DOHH2 (cell line): ENCODE measurements at regions not wholly inside any gene's neighbourhood (a gene's known extent, or its start where the extent isn't known, plus 50 kb on each side); places are given as distances from the start of the nearest gene placed in this dataset.

Experiments
- H3F3A ChIP-seq: fragments of 200-600 bp; sonication (generic), shearing (Covaris generic); 2 replicates; pipeline ENCODE4 v1.6.0; 2016; ENCODE audit warnings: antibody characterized with exemption, mild to moderate bottlenecking; ENCODE audit not compliant: control insufficient read depth, insufficient read depth
- H3K27ac ChIP-seq: fragments of 200-600 bp; sonication (generic); 2 replicates; pipeline ENCODE4 v1.5.1; 2014; ENCODE audit warnings: low read depth, mild to moderate bottlenecking, low read length, moderate library complexity
- H3K27me3 ChIP-seq: fragments of 200-600 bp; sonication (generic); 2 replicates; pipeline ENCODE4 v1.6.1; 2014; ENCODE audit warnings: mild to moderate bottlenecking, low read length, mixed read lengths; ENCODE audit not compliant: control insufficient read depth
- H3K36me3 ChIP-seq: fragments of 200-600 bp; sonication (generic); 2 replicates; pipeline ENCODE4 v1.6.1; 2014; ENCODE audit warnings: mild to moderate bottlenecking, low read length, moderate library complexity, mixed read lengths; ENCODE audit not compliant: control insufficient read depth
- H3K4me1 ChIP-seq: fragments of 200-600 bp; sonication (generic); 2 replicates; pipeline ENCODE4 v1.6.1; 2014; ENCODE audit warnings: mild to moderate bottlenecking, low read length, mixed read lengths; ENCODE audit not compliant: control insufficient read depth
- H3K4me2 ChIP-seq: fragments of 200-600 bp; sonication (generic); 2 replicates; pipeline ENCODE4 v1.6.0; 2014; ENCODE audit warnings: mild to moderate bottlenecking, low read length, moderate library complexity
- H3K4me3 ChIP-seq: fragments of 200-600 bp; sonication (generic); 2 replicates; pipeline ENCODE4 v1.5.1; 2014; ENCODE audit warnings: mild to moderate bottlenecking, low read length, mixed read lengths
- H3K79me2 ChIP-seq: fragments of 200-600 bp; sonication (generic); 2 replicates; pipeline ENCODE4 v1.6.1; 2014; ENCODE audit warnings: mild to moderate bottlenecking, low read length, mixed read lengths; ENCODE audit not compliant: control insufficient read depth
- H3K9me2 ChIP-seq: fragments of 200-600 bp; sonication (generic); replicated peaks from 2 replicates; pipeline ENCODE4 v1.6.1; 2014; ENCODE audit warnings: mild to moderate bottlenecking, low read length, mixed read lengths; ENCODE audit not compliant: control insufficient read depth
- H3K9me3 ChIP-seq: fragments of 200-600 bp; sonication (generic); 2 replicates; pipeline ENCODE4 v1.6.1; 2014; ENCODE audit warnings: antibody characterized with exemption, low read length, mixed read lengths; ENCODE audit not compliant: control insufficient read depth, insufficient read depth
- H4K20me1 ChIP-seq: fragments of 200-600 bp; sonication (generic); 2 replicates; pipeline ENCODE4 v1.6.0; 2014; ENCODE audit warnings: low read depth, mild to moderate bottlenecking, antibody characterized with exemption, low read length, moderate library complexity; ENCODE audit not compliant: control insufficient read depth, insufficient read depth
- EZH2phosphoT487 ChIP-seq: fragments of 200-600 bp; sonication (generic); IDR thresholded peaks from 2 replicates; pipeline ENCODE4 v1.6.1; 2017; ENCODE audit warnings: borderline replicate concordance, mild to moderate bottlenecking, antibody characterized with exemption, low read length, moderate library complexity, mixed read lengths
- TF ChIP-seq, protein P1 (sequence below): fragments of 200-600 bp; sonication (generic); IDR thresholded peaks from one replicate; pipeline ENCODE4 v1.5.1; 2014; ENCODE audit warnings: antibody characterized with exemption, mild to moderate bottlenecking, low read depth, low read length; ENCODE audit not compliant: poor library complexity, severe bottlenecking

DNA sequence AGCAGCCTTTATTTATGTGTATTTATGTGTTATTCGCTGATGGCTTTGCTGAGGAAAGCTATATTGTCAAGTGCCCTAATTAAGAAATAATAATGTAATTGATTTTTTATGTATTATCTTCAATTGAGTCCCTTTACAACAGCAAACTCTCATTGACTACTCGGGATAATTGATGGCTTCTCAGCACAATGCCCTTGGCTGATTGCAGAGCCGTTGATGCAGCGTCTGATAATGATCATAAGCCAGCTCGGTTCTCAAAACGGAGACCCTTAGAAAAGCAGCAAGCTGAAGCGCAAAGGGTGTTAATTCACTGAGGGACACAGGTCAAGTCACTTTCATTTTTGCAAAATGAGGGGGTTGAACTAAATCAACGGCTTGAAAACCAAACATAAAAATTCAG lies 357.1 kb upstream of the KCNH8 start:
- Histone ChIP-seq H3K27ac (no peak overlapping the region), H3K4me1 (no peaks in the 10 kb centered on the region), H3K4me2 (no peak overlapping the region), H3K79me2 (no peaks in the 10 kb centered on the region), H3F3A (peaks cover 5% of the 10 kb centered on the region; the same call in 1 of the 2 replicates), H3K27me3 (0 out of 2 replicates have a peak, but pooled peaks cover 3% of the 10 kb centered on the region), H3K9me2 (no peaks in the 10 kb centered on the region), H3K4me3 (no peak overlapping the region), H3K9me3 (no peaks in the 10 kb centered on the region), H4K20me1 (no peaks in the 10 kb centered on the region), H3K36me3 (no peaks in the 10 kb centered on the region)
- no peak for TF ChIP-seq EZH2phosphoT487
- TF ChIP-seq, protein P1, sequence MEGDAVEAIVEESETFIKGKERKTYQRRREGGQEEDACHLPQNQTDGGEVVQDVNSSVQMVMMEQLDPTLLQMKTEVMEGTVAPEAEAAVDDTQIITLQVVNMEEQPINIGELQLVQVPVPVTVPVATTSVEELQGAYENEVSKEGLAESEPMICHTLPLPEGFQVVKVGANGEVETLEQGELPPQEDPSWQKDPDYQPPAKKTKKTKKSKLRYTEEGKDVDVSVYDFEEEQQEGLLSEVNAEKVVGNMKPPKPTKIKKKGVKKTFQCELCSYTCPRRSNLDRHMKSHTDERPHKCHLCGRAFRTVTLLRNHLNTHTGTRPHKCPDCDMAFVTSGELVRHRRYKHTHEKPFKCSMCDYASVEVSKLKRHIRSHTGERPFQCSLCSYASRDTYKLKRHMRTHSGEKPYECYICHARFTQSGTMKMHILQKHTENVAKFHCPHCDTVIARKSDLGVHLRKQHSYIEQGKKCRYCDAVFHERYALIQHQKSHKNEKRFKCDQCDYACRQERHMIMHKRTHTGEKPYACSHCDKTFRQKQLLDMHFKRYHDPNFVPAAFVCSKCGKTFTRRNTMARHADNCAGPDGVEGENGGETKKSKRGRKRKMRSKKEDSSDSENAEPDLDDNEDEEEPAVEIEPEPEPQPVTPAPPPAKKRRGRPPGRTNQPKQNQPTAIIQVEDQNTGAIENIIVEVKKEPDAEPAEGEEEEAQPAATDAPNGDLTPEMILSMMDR, result no peak

DNA sequence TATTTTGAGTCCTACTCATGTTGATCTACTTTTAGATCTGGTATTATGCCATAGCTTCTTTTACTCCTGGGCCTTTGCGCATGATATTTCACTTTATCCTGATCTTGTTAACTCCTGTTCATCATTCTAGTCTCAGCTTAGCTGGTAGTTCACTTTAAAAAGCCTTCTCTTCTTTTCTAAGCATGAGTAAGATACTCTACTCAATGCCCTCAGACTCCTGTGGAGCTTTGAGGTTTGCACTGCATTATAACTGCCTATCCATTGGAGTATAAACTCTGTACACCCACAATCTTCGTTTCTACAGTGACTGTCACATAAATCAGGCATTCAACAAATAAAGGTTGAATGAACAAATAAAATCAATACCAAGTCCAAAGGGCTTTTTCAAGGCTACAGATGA lies 357.9 kb upstream of the KCNH8 start:
- H3K9me2 ChIP-seq, result no peaks in the 10 kb centered on the region
- H3K9me3 ChIP-seq, result no peaks in the 10 kb centered on the region
- H3K79me2 ChIP-seq, result no peaks in the 10 kb centered on the region
- no peaks in the 10 kb centered on the region for H3K4me1 ChIP-seq
- 0 out of 2 replicates have a peak, but pooled peaks cover 3% of the 10 kb centered on the region for H3K27me3 ChIP-seq
- no peak overlapping the region for H3K4me3 ChIP-seq
- peaks cover 5% of the 10 kb centered on the region; the same call in 1 of the 2 replicates for H3F3A ChIP-seq
- no peaks in the 10 kb centered on the region for H4K20me1 ChIP-seq
- TF ChIP-seq, protein P1, result no peak
- TF ChIP-seq EZH2phosphoT487, result no peak
- H3K4me2 ChIP-seq, result no peak overlapping the region
- H3K27ac ChIP-seq, result no peak overlapping the region
- no peaks in the 10 kb centered on the region for H3K36me3 ChIP-seq

DNA sequence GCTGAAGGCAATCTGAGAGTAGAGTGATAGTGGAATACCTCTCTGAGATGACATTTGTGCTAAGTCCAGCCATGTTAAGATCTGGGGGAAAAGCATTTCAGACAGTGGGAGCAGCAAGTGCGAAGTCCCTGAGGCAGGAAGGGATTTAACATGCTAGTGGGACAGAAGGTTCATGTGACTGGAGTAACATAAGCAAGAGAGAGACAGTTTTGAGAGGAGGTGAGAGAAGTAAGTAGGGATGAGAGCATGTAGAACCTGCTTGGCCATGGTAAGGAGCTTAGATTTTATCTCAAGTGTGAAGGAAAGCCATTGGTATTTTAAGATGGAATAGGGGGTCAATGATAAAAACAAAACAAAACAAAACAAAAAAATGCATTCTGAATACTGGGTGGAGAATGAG lies 358.6 kb upstream of the KCNH8 start:
- H3K27me3 ChIP-seq, result 0 out of 2 replicates have a peak, but pooled peaks cover 3% of the 10 kb centered on the region
- H3K4me3 ChIP-seq, result no peak overlapping the region
- H3K9me3 ChIP-seq, result no peaks in the 10 kb centered on the region
- H3K4me2 ChIP-seq, result no peak overlapping the region
- no peaks in the 10 kb centered on the region for H3K9me2 ChIP-seq
- peaks cover 5% of the 10 kb centered on the region; the same call in 1 of the 2 replicates for H3F3A ChIP-seq
- no peaks in the 10 kb centered on the region for H3K36me3 ChIP-seq
- H3K79me2 ChIP-seq, result no peaks in the 10 kb centered on the region
- no peak for TF ChIP-seq EZH2phosphoT487
- TF ChIP-seq, protein P1, result no peak
- H3K27ac ChIP-seq, result no peak overlapping the region
- no peaks in the 10 kb centered on the region for H3K4me1 ChIP-seq
- no peaks in the 10 kb centered on the region for H4K20me1 ChIP-seq
